CD14-positive monocyte (primary cell): ENCODE measurements at regions not wholly inside any gene's neighbourhood (a gene's known extent, or its start where the extent isn't known, plus 50 kb on each side); places are given as distances from the start of the nearest gene placed in this dataset.

Experiments used
- DNase-seq, 3 donors: peaks; one replicate each; pipeline ENCODE4 v3.0.0-alpha.2; 2011 to 2022
- H2AFZ ChIP-seq: 2 replicates; pipeline ENCODE4 v1.6.0; 2012; ENCODE audit warnings: mild to moderate bottlenecking, low read depth, low read length, inconsistent platforms; ENCODE audit not compliant: insufficient read depth, poor library complexity, severe bottlenecking
- H3K27ac ChIP-seq, 2 donors: 1 replicate in 1 of 2; 2 replicates in 1 of 2; pipeline ENCODE4 v1.5.1; 2012 to 2013; ENCODE audit warnings: low read length in 2 of 2, control low read depth in 1 of 2, inconsistent platforms in 1 of 2, low read depth in 1 of 2, mild to moderate bottlenecking in 1 of 2
- H3K27me3 ChIP-seq, 2 donors: one replicate each; pipeline versions ENCODE4 v1.6.0 to v1.6.1; 2011 to 2013; ENCODE audit warnings: low read length in 2 of 2; ENCODE audit not compliant: control insufficient read depth in 2 of 2, insufficient read depth in 2 of 2
- H3K36me3 ChIP-seq, 2 donors: replicated peaks in 1 of 2; 1 replicate in 1 of 2; 2 replicates in 1 of 2; pipeline versions ENCODE4 v1.5.1 to v1.6.1; 2012 to 2013; ENCODE audit warnings: low read length in 2 of 2, control low read depth in 1 of 2, inconsistent platforms in 1 of 2, mild to moderate bottlenecking in 1 of 2; ENCODE audit not compliant: insufficient read depth in 2 of 2, control insufficient read depth in 1 of 2
- H3K4me1 ChIP-seq, 2 donors: 1 replicate in 1 of 2; 2 replicates in 1 of 2; pipeline versions ENCODE4 v1.5.1 to v1.6.1; 2012 to 2013; ENCODE audit warnings: low read length in 2 of 2, control low read depth in 1 of 2, inconsistent platforms in 1 of 2, mild to moderate bottlenecking in 1 of 2, moderate library complexity in 1 of 2; ENCODE audit not compliant: insufficient read depth in 2 of 2, control insufficient read depth in 1 of 2
- H3K4me2 ChIP-seq: replicated peaks from 2 replicates; pipeline ENCODE3; 2012; ENCODE audit warnings: low read length, moderate library complexity, mild to moderate bottlenecking; ENCODE audit not compliant: poor library complexity, severe bottlenecking; ENCODE audit errors: extremely low read depth
- H3K4me3 ChIP-seq, 3 experiments: fragments of 200-600 bp in 1 of 3; sonication (generic) in 1 of 3; replicated peaks in 1 of 3; 1 replicate in 2 of 3; 2 replicates in 1 of 3; pipeline ENCODE4 v1.5.1; 2011 to 2013; ENCODE audit warnings: low read length in 3 of 3, mild to moderate bottlenecking in 3 of 3, control low read depth in 2 of 3, low read depth in 2 of 3, inconsistent platforms in 1 of 3, moderate library complexity in 1 of 3
- H3K79me2 ChIP-seq: 2 replicates; pipeline ENCODE4 v1.6.0; 2012; ENCODE audit warnings: mild to moderate bottlenecking, control low read depth, inconsistent platforms, low read length, moderate library complexity; ENCODE audit not compliant: insufficient read depth
- H3K9ac ChIP-seq: 2 replicates; pipeline ENCODE4 v1.6.0; 2017; ENCODE audit warnings: low read length, mild to moderate bottlenecking; ENCODE audit not compliant: insufficient read depth, poor library complexity, severe bottlenecking
- H3K9me3 ChIP-seq, 2 donors: replicated peaks in 1 of 2; 1 replicate in 1 of 2; 2 replicates in 1 of 2; pipeline versions ENCODE4 v1.5.1 to v1.6.1; 2012 to 2013; ENCODE audit warnings: low read length in 2 of 2, control low read depth in 1 of 2; ENCODE audit not compliant: control insufficient read depth in 1 of 2, insufficient read depth in 1 of 2
- H4K20me1 ChIP-seq: 2 replicates; pipeline ENCODE4 v1.6.0; 2012; ENCODE audit warnings: mild to moderate bottlenecking, low read length, control low read depth, moderate library complexity; ENCODE audit not compliant: insufficient read depth
- H3K27ac Mint-ChIP-seq, 7 donors: one replicate each; pipeline ENCODE4 v1.8.0; 2020; ENCODE audit warnings: mild to moderate bottlenecking in 7 of 7, mixed read lengths in 7 of 7, moderate library complexity in 6 of 7, inconsistent platforms in 2 of 7
- H3K27me3 Mint-ChIP-seq, 3 donors: one replicate each; pipeline ENCODE4 v1.8.0; 2021 to 2022; ENCODE audit warnings: low read depth in 3 of 3, mild to moderate bottlenecking in 3 of 3, mixed read lengths in 3 of 3, moderate library complexity in 3 of 3, inconsistent platforms in 1 of 3
- H3K36me3 Mint-ChIP-seq, 2 donors: one replicate each; pipeline ENCODE4 v1.8.0; 2020; ENCODE audit warnings: mixed read lengths in 2 of 2, inconsistent platforms in 1 of 2, mild to moderate bottlenecking in 1 of 2
- H3K4me1 Mint-ChIP-seq: one replicate; pipeline ENCODE4 v1.8.0; 2020; ENCODE audit warnings: mild to moderate bottlenecking, mixed read lengths
- H3K4me3 Mint-ChIP-seq, 2 donors: one replicate each; pipeline ENCODE4 v1.8.0; 2020; ENCODE audit warnings: mild to moderate bottlenecking in 2 of 2, mixed read lengths in 2 of 2, moderate library complexity in 1 of 2
- H3K9me3 Mint-ChIP-seq, 7 donors: one replicate each; pipeline ENCODE4 v1.8.0; 2020 to 2022; ENCODE audit warnings: mixed read lengths in 7 of 7, mild to moderate bottlenecking in 6 of 7, moderate library complexity in 6 of 7, inconsistent platforms in 2 of 7
- WGBS: methylation state at CpG from one replicate; pipeline ENCODE4 v1.1.5; 2013; ENCODE audit warnings: missing lambda C conversion rate; ENCODE audit not compliant: insufficient coverage; 5-methylcytosine and 5-hydroxymethylcytosine counted together
- intact Hi-C, 2 donors: fragments of 100-400 bp; cut with micrococcal nuclease; formaldehyde crosslinking; loops; one replicate each; pipeline versions ENCODE4 v1.15.0 to v1.15.1; 2023
- TF ChIP-seq, protein P1 (sequence below): fragments of 200-600 bp; IDR thresholded peaks from one replicate; pipeline ENCODE4 v1.8.0; 2022; ENCODE audit warnings: antibody characterized with exemption, mild to moderate bottlenecking

DNA sequence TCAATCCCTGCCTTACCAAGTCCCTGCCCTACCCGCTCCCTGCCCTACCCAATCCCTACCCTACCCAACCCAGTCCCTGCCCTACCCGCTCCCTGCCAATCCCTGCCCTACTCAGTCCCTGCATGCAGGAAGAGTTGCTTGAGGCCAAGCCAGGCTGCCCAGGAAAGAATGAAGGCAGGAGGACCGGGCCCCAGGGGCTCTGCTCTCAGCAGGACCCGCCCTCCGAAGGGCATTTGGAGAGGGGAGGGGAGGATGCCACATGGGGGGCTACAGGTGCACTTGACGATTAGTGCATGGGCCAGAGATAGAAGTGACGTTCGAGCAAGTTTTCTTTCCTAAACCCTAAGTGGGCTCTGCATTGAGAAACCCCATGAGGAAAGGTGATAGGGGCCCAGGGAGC, 581.2 kb downstream of the TBC1D22A start:
- H3K36me3 Mint-ChIP-seq, result no peaks in the 10 kb centered on the region
- H3K4me1 ChIP-seq, result no peaks in the 10 kb centered on the region
- intact Hi-C loops, result no loop called here
- H3K27me3 ChIP-seq, result no peaks in the 10 kb centered on the region
- H3K4me2 ChIP-seq, result no peak overlapping the region
- H3K27ac Mint-ChIP-seq, result no peak overlapping the region
- WGBS, result 95% methylated on average over 4 of the region's 8 CpGs
- TF ChIP-seq, protein P1, sequence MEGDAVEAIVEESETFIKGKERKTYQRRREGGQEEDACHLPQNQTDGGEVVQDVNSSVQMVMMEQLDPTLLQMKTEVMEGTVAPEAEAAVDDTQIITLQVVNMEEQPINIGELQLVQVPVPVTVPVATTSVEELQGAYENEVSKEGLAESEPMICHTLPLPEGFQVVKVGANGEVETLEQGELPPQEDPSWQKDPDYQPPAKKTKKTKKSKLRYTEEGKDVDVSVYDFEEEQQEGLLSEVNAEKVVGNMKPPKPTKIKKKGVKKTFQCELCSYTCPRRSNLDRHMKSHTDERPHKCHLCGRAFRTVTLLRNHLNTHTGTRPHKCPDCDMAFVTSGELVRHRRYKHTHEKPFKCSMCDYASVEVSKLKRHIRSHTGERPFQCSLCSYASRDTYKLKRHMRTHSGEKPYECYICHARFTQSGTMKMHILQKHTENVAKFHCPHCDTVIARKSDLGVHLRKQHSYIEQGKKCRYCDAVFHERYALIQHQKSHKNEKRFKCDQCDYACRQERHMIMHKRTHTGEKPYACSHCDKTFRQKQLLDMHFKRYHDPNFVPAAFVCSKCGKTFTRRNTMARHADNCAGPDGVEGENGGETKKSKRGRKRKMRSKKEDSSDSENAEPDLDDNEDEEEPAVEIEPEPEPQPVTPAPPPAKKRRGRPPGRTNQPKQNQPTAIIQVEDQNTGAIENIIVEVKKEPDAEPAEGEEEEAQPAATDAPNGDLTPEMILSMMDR, result no peak
- H3K27me3 Mint-ChIP-seq, result peaks cover 2 to 5% (median 3%) of the 10 kb centered on the region in 3 donors
- no peaks in the 10 kb centered on the region for H3K36me3 ChIP-seq
- peaks cover 0 to 14% (median 5%) of the 10 kb centered on the region in 7 donors for H3K9me3 Mint-ChIP-seq
- H3K79me2 ChIP-seq, result no peaks in the 10 kb centered on the region
- peaks cover 0 to 10% of the 10 kb centered on the region in 2 donors for H3K9me3 ChIP-seq
- no peak overlapping the region for H3K4me3 ChIP-seq
- H3K4me1 Mint-ChIP-seq, result no peaks in the 10 kb centered on the region
- DNase-seq, result no peak
- no peak overlapping the region for H3K9ac ChIP-seq
- no peak overlapping the region for H3K27ac ChIP-seq
- no peaks in the 10 kb centered on the region for H4K20me1 ChIP-seq
- H2AFZ ChIP-seq, result no peak overlapping the region
- H3K4me3 Mint-ChIP-seq, result no peak overlapping the region

DNA sequence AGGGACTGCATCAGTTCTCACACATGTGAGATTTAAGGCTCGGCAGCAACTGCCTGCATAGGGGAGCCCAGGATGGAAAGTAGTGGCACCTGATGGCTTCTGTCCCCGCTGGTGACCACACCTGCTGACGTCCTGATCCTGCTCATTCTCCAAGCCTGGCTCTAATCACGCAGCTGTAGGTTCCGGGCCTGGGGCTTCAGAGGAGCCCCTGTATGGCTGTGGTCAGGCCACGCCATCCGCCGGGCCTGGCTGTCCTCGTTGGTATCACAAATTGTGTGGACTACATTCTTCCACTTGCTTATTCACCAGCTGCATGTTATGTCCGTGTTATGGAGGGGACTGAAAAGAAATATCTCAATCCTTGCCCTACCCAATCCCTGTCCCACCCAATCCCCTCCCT, 580.0 kb downstream of the TBC1D22A start:
- H3K27me3 Mint-ChIP-seq, result peaks cover 2 to 5% (median 3%) of the 10 kb centered on the region in 3 donors
- 94% methylated on average over 4 of the region's 10 CpGs for WGBS
- no peak for DNase-seq
- H4K20me1 ChIP-seq, result no peaks in the 10 kb centered on the region
- peaks cover 0 to 15% (median 5%) of the 10 kb centered on the region in 7 donors for H3K9me3 Mint-ChIP-seq
- H3K4me3 Mint-ChIP-seq, result no peak overlapping the region
- H2AFZ ChIP-seq, result no peak overlapping the region
- H3K27me3 ChIP-seq, result no peaks in the 10 kb centered on the region
- H3K9me3 ChIP-seq, result peaks cover 0 to 10% of the 10 kb centered on the region in 2 donors
- H3K4me2 ChIP-seq, result no peak overlapping the region
- no peaks in the 10 kb centered on the region for H3K79me2 ChIP-seq
- TF ChIP-seq, protein P1, result no peak
- no peaks in the 10 kb centered on the region for H3K36me3 Mint-ChIP-seq
- H3K9ac ChIP-seq, result no peak overlapping the region
- no peak overlapping the region for H3K4me3 ChIP-seq
- no peaks in the 10 kb centered on the region for H3K36me3 ChIP-seq
- H3K27ac ChIP-seq, result no peak overlapping the region
- no peaks in the 10 kb centered on the region for H3K4me1 Mint-ChIP-seq
- H3K27ac Mint-ChIP-seq, result no peak overlapping the region
- no peaks in the 10 kb centered on the region for H3K4me1 ChIP-seq
- intact Hi-C loops, result no loop called here
